Vagina (tissue), 2 donors: ENCODE measurements at regions not wholly inside any gene's neighbourhood (a gene's known extent, or its start where the extent isn't known, plus 50 kb on each side); places are given as distances from the start of the nearest gene placed in this dataset.
A peak's percentile ranks its signal among the peaks of the same experiment; 100 is the strongest.

Source experiments
- DNase-seq, 2 donors: peaks; one replicate each; pipeline ENCODE4 v3.0.0-alpha.2; 2017; ENCODE audit errors: extremely low spot score in 2 of 2
- H3K27ac ChIP-seq: fragments of 200-600 bp; sonication (generic); one replicate; pipeline ENCODE4 v1.5.1; 2019
- H3K27me3 ChIP-seq: fragments of 200-600 bp; sonication (generic); one replicate; pipeline ENCODE4 v1.5.1; 2019
- H3K36me3 ChIP-seq, 2 donors: fragments of 200-600 bp; sonication (generic); one replicate each; pipeline ENCODE4 v1.5.1; 2017 to 2019
- H3K4me1 ChIP-seq: fragments of 200-600 bp; sonication (generic); one replicate; pipeline ENCODE4 v1.5.1; 2019
- H3K4me3 ChIP-seq, 2 donors: fragments of 200-600 bp; sonication (generic); 1 replicate in 1 of 2; 2 replicates in 1 of 2; pipeline ENCODE4 v1.5.1; 2016 to 2019
- H3K9me3 ChIP-seq: fragments of 200-600 bp; sonication (generic); one replicate; pipeline ENCODE4 v1.5.1; 2019
- POLR2A ChIP-seq, 2 donors: fragments of 450-650 bp; IDR thresholded peaks; one replicate each; pipeline ENCODE4 v1.6.1; 2017; ENCODE audit warnings: antibody characterized with exemption in 2 of 2, mild to moderate bottlenecking in 2 of 2, moderate library complexity in 2 of 2
- POLR2AphosphoS5 ChIP-seq, 2 donors: sonication (generic); formaldehyde crosslinking; IDR thresholded peaks; one replicate each; pipeline ENCODE4 v1.9.0; 2017; ENCODE audit warnings: antibody characterized with exemption in 2 of 2, mild to moderate bottlenecking in 2 of 2, low read depth in 1 of 2; ENCODE audit not compliant: insufficient read depth in 1 of 2
- intact Hi-C: fragments of 100-400 bp; cut with DNase I; formaldehyde crosslinking; loops from one replicate; pipeline ENCODE4 v1.15.1; 2023
- TF ChIP-seq, protein P1 (sequence below), 3 experiments: fragments of 450-650 bp in 2 of 3; fragments of 200-600 bp in 1 of 3; sonication (generic) in 1 of 3; IDR thresholded peaks; one replicate each; pipeline ENCODE4 v1.5.1; 2017 to 2019; ENCODE audit warnings: antibody characterized with exemption in 3 of 3, mild to moderate bottlenecking in 2 of 3, moderate library complexity in 2 of 3

DNA sequence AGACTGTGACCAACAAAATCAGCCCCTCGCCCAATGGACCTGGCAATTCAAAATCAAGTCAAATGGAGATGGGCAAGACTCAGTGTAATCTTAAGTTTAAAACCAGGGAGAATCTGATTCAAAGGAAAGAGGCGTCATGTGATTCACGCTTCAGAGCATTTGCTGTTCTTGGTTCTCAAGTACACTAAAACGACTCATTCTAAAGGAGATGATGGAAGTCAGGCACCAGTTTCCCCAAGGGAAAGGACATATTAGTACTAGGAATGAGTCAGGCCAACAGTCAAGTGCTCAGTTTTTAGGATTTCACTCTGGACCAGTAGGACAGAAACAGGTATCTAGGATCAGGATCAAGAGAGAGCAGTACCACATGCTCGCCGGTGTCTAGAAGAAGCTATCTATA, 429.6 kb downstream of the PLPP3 start:
- Histone ChIP-seq H3K36me3 (no peaks in the 10 kb centered on the region), H3K27me3 (no peaks in the 10 kb centered on the region), H3K27ac (no peak overlapping the region), H3K4me1 (peaks cover 36% of the 10 kb centered on the region), H3K9me3 (no peaks in the 10 kb centered on the region), H3K4me3 (no peak overlapping the region)
- TF ChIP-seq POLR2A (IDR thresholded peaks at IDR 0.05) (no peak), POLR2AphosphoS5 (IDR thresholded peaks at IDR 0.05; ENCODE audit: insufficient read depth in 1 of 2, low read depth in 1 of 2) (no peak)
- TF ChIP-seq, protein P1, sequence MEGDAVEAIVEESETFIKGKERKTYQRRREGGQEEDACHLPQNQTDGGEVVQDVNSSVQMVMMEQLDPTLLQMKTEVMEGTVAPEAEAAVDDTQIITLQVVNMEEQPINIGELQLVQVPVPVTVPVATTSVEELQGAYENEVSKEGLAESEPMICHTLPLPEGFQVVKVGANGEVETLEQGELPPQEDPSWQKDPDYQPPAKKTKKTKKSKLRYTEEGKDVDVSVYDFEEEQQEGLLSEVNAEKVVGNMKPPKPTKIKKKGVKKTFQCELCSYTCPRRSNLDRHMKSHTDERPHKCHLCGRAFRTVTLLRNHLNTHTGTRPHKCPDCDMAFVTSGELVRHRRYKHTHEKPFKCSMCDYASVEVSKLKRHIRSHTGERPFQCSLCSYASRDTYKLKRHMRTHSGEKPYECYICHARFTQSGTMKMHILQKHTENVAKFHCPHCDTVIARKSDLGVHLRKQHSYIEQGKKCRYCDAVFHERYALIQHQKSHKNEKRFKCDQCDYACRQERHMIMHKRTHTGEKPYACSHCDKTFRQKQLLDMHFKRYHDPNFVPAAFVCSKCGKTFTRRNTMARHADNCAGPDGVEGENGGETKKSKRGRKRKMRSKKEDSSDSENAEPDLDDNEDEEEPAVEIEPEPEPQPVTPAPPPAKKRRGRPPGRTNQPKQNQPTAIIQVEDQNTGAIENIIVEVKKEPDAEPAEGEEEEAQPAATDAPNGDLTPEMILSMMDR (IDR thresholded peaks at IDR 0.05): no peak
- intact Hi-C loops: no loop called here
- DNase-seq: no peak

DNA sequence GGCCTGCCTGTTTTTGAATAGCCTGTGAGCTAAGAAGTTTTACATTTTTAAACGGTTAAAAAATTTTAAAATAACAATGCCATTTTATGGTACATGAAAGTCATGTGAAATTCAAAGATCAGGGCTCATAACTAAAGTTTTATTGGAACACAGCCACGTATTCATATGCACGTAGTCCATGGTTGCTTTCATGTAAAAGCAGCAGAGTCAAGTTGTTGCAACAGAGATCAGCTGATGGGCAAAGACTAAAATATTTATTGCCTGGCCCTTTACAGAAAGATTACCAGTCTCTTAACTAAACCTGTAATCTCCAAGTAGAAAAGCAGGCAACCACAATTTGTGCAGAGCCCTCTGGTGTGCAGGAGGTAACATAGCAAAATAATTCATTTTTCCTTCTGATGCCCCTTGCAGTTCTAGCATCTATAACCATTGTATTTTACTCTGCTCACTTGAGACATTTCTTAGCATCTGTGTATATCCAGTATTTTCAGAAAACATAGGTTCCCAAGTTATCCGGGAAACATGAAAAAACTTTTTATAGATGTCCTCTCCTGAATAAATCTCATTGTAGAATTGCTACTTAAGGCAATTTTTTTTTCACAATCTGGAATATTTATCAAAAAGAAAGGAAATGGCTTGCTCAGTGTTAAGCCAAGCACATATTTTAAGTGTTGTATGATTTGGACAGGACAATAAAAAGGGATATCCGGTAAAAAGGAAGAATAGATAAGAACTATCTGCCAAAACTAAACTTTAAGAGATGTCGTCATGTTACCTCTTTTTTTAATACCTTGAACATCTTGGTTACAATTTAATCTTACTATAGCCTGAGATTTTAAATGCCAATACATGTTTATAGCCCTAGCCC, 430.8 kb downstream of the PLPP3 start:
- intact Hi-C loops: no loop called here
- DNase-seq: no peak
- Histone ChIP-seq H3K27me3 (no peaks in the 10 kb centered on the region), H3K4me3 (no peak overlapping the region), H3K27ac (peak overlapping the region; percentile 30), H3K9me3 (no peaks in the 10 kb centered on the region), H3K36me3 (no peaks in the 10 kb centered on the region), H3K4me1 (peaks cover 36% of the 10 kb centered on the region)
- no peak for TF ChIP-seq POLR2AphosphoS5 (IDR thresholded peaks at IDR 0.05; ENCODE audit: insufficient read depth in 1 of 2, low read depth in 1 of 2)
- no peak for TF ChIP-seq POLR2A (IDR thresholded peaks at IDR 0.05)
- TF ChIP-seq, protein P1 (IDR thresholded peaks at IDR 0.05): no peak

DNA sequence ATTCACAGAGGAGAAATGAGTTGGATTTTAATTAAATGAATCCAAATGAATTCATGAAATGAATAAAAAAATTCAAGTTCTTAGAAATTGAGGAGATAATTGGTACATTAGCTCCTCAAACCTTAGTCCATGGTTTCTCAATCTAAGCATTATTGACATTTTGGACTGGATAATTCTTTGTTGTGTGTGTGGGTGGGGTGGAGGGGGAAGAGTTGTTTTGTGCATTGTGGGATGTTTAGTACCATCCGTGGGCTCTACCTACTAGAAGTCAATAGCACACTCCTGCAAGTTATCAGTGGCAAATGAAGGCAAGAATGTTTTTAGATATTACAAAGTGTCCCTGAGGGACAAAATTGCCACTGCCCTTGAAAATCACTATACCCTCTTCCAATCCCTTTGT, 431.9 kb downstream of the PLPP3 start:
- peak overlapping the region; percentile 30 for H3K27ac ChIP-seq
- intact Hi-C loops: no loop called here

DNA sequence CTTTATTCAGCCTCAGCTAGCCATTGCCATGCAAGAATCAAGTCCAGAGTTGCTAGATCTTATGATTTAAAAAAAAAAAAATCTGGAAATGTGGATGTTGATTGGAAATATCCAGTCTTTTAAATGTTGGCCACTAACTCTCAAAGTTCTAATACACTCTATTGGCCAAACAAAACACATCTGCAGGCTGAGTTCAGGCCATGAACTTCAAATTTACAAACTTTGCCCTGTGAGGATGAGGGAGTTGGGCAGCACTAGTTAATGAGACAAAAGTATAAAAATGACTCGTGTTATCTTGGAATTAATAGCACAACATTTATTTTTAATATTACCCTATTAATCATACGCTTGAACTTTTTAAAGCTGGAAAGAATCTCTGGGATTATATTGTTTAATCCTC, 432.3 kb downstream of the PLPP3 start:
- H3K27me3 ChIP-seq: no peaks in the 10 kb centered on the region
- intact Hi-C loops: no loop called here
- TF ChIP-seq, protein P1 (IDR thresholded peaks at IDR 0.05): no peak
- no peak for TF ChIP-seq POLR2A (IDR thresholded peaks at IDR 0.05)
- no peak for TF ChIP-seq POLR2AphosphoS5 (IDR thresholded peaks at IDR 0.05; ENCODE audit: insufficient read depth in 1 of 2, low read depth in 1 of 2)
- H3K9me3 ChIP-seq: no peaks in the 10 kb centered on the region
- no peak overlapping the region for H3K4me3 ChIP-seq
- no peak for DNase-seq
- peak overlapping the region; percentile 30 for H3K27ac ChIP-seq
- H3K4me1 ChIP-seq: peaks cover 36% of the 10 kb centered on the region
- H3K36me3 ChIP-seq: no peaks in the 10 kb centered on the region

More for the DNA sequence above, 431.9 kb downstream of the PLPP3 start:
- TF ChIP-seq POLR2A (IDR thresholded peaks at IDR 0.05) (no peak), POLR2AphosphoS5 (IDR thresholded peaks at IDR 0.05; ENCODE audit: insufficient read depth in 1 of 2, low read depth in 1 of 2) (no peak)
- TF ChIP-seq, protein P1 (IDR thresholded peaks at IDR 0.05): no peak
- DNase-seq: no peak
- H3K4me3 ChIP-seq: no peak overlapping the region
- H3K27me3 ChIP-seq: no peaks in the 10 kb centered on the region
- H3K9me3 ChIP-seq: no peaks in the 10 kb centered on the region
- H3K4me1 ChIP-seq: peaks cover 36% of the 10 kb centered on the region
- H3K36me3 ChIP-seq: no peaks in the 10 kb centered on the region

DNA sequence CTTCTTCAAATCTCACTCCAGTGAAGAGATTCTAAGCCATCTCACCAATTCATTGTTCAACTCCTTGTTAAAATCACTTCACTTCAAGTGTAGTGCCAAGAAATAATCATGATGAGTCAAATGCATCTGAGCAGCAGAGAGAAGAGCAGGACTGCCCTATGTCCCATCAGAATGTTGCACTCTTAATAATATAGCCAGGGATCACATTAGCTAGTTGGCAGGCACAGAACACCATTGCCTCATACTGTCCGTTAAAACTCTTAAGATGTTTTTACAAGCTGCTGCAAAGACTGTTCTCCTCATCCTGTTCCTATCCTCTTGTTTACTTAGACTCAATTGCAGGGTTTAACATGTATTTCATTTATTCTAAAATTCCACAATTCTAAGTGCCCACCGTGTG, 432.9 kb downstream of the PLPP3 start:
- peak; percentile 50 to 87 for TF ChIP-seq POLR2AphosphoS5 (IDR thresholded peaks at IDR 0.05; ENCODE audit: insufficient read depth in 1 of 2, low read depth in 1 of 2)
- TF ChIP-seq POLR2A (IDR thresholded peaks at IDR 0.05): no peak
- no peaks in the 10 kb centered on the region for H3K27me3 ChIP-seq
- intact Hi-C loops: no loop called here
- H3K4me3 ChIP-seq: no peak overlapping the region
- H3K36me3 ChIP-seq: no peaks in the 10 kb centered on the region
- H3K4me1 ChIP-seq: peaks cover 36% of the 10 kb centered on the region
- DNase-seq: peak in 1 of 2 donors; percentile 93
- H3K27ac ChIP-seq: peak overlapping the region; percentile 69
- H3K9me3 ChIP-seq: no peaks in the 10 kb centered on the region
